ENCODE measurements at regions not wholly inside any gene's neighbourhood (a gene's known extent, or its start where the extent isn't known, plus 50 kb on each side); places are given as distances from the start of the nearest gene placed in this dataset.
"Not testable (repeated sequence)": the region's sequence is repeated elsewhere in the genome, so short reads cannot be mapped to it uniquely, and the experiment has no call there.

DNA sequence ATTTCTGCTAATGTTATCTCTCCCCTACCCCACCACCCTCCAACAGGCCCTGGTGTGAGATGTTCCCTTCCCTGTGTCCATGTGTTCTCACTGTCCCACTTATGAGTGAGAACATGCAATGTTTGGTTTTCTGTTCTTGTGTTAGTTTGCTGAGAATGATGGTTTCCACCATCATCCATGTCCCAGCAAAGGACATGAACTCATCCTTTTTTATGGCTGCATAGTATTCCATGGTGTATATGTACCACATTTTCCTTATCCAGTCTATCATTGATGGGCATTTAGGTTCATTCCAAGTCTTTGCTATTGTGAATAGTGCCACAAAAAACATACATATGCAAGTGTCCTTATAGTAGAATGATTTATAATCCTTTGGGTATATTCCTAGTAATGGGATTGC is 104.5 kb downstream of the ZNF33B start:
- DNase-seq = not testable (repeated sequence)

DNA sequence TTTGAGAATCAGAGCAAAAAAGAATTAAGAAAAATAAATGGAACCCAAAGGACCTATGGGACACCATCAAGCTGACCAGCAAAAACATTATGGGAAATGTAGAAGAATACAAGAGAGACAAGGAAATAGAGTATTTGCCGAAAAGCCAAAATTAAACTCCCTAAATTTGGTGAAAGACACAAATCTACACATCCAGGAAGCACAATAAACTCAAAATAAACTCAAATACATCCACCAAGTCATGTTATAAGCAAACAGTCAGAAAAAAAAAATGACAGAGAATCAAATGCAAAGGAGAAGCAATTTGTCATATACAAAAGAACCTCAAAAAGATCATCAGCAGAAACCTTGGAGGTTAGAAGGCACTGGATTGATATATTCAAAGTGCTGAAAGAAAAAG is 105.4 kb downstream of the ZNF33B start:
- no peak for DNase-seq

DNA sequence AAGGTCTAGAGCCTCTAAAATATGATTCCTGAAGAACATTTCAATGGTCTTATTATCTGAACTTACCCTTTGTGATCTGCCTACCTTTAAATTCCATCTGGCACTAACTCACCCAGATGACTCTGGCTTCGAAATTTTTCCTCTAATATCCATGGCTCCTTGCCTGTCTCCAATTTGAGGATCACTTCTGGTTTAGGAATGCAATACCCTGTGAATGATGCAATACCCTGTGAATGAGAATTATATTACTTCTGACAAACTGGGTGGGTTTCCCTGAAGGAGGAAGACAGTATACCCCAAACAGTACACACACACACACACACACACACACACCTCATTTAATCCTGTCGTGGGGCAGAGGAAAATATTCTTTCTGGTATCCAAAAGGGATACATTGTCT is 115.3 kb downstream of the ZNF33B start:
- no peak for DNase-seq

DNA sequence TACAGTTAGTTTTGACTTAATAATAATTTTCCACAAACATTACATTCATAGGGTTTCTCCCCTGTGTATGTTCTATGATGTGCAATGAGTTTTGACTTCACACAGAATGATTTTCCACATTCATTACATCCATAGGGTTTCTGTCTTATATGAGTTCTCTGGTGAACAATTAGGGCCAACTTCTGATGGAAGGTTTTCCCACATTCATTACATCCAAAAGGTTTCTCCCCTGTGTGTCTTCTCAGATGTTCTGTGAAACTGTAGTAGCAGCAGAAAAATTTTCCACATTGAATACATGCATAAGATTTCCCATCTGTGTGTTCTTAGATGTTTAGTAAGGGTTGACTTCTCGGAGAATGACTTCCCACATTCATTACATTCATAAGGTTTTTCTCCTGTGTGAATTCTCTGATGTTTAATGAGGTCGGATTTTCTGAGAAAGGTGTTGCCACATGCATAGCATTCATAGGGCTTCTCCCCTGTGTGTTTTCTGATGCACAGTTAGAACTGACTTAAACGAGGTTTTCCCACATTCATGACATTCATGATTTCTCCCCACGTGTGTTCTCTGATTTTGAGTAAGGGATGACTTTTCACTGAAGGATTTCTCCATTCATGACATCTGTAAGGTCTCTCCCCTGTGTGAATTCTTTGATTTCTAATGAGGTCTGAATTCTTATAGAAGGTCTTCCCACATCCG is 118.5 kb downstream of the ZNF33B start:
- DNase-seq = no peak

DNA sequence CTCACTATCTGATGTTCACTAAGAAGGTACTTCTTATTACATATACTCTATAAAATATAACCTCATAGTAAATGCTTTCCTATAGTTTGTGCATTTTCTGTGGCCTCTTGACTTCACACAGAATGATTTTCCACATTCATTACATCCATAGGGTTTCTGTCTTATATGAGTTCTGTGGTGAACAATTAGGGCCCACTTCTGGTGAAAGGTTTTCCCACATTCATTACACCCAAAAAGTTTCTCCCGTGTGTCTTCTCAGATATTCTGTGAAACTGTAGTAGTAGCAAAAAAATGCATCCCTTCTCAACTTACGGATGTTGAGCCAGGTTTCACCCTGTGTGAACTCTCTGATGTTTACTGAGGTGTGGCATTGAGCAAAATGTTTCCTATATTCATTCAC is 119.3 kb downstream of the ZNF33B start:
- no peak for DNase-seq

DNA sequence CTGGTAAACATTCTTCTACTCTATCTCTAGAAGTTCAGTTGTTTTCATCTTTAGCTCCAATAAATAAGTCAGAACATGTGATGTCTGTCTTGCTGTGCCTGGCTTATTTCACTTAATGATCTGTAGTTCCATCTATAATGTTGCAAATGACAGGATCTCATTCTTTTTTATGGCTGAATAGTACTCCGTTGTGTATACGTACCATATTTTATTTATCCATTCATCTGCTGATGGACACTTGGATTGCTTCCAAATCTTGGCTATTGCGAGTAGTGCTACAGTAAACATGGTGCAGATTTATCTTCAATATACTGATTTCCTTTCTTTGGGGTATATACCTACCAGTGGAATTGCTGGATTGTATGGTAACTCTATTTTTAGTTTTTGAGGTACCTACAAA is 124.4 kb downstream of the ZNF33B start:
- no peak for DNase-seq

DNA sequence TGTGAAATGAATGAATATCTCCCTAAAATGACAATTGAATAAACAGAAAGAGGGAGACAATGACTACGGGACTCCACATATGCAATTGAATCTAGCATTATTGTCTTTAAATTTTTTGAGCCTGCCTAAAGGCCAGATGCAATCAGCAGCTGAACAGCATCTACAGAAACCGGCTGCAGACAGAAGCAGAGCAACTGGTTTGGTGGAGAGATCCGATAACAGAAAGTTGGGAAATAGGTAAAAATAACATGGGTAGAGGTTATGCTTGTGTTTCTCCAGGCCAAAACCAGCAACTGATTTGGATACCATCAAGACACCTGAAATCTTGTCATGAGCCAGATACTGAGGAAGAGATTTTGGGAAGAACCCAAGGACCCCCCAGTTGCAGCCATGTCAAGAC is 146.6 kb downstream of the ZNF33B start:
- DNase-seq = no peak

DNA sequence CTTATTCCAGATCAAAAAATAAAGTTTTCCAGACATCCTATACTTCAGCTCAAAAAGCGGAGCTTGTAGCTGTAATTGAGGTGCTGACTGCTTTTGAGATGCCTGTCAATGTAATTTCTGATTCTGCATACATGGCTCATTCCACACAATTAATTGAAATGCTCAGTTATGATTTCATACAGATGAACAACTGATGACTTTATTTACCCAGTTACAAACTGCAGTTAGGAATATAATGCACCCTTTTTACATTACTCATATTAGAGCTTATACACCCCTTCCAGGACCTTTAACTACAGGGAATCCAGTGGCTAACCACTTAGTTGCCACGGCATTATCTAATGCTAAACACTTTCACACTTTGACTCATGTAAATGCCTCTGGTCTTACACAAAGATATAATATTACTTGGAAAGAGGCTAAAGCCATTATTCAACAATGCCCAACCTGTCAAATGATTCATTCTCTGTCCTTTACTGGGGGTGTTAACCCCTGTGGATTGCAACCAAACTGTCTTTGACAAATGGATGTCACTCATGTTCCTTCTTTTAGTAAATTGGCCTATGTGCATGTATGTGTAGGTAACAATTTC is 147.3 kb downstream of the ZNF33B start:
- no peak for DNase-seq

DNA sequence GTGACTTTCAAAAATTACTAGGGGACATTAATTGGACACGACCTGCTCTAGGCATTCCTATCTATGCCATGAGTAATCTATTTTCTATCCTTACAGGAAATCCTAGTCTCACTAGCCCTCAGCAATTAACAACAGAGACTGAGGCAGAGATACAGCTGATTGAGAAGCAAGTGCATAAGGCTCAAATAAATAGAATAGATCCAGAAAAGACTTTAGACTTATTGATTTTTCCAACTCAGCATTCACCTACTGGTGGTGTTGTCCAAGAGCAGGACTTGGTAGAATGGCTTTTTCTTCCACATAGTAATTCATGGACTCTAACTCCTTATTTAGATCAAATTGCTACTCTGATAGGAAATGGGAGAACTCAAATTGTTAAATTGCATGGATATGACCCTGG is 148.0 kb downstream of the ZNF33B start:
- no peak for DNase-seq

DNA sequence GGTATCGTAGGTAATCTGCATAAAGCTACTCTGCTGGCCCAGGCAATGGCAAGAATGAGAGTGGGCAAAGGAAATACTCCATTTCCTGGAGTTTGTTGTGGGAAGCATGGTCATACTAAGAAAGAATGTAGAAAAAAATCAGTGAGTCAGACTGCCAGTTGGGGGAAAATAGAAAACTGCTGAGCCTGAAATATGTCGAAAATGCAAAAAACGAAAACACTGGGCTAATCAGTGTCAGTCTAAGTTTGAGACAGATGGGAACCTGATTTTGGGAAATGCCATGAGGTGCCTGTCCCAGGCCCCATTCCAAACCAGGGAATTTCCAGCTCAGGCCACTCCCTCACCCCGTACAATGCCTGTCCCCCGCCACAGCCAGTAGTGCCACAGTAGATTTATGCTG is 150.0 kb downstream of the ZNF33B start:
- DNase-seq = no peak

DNA sequence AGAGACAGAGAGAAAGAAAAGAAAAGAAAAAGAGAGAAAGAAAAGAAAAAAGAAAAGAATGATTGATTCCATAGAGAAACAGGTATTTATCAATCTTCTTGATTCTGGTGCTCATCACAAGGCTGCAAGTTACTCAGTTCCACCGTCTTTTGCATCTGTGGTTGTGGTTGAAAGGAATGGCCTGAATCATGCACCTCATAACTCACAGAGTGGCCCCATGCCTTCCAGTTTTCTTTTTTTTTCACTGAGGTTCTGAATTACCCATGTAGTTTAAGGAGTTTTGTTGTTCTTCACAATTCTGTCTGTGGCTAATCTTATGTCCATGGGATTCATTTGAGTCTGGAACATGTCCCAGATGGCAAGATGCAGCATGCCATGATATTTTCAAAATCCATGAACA is 156.0 kb downstream of the ZNF33B start:
- no peak for DNase-seq

DNA sequence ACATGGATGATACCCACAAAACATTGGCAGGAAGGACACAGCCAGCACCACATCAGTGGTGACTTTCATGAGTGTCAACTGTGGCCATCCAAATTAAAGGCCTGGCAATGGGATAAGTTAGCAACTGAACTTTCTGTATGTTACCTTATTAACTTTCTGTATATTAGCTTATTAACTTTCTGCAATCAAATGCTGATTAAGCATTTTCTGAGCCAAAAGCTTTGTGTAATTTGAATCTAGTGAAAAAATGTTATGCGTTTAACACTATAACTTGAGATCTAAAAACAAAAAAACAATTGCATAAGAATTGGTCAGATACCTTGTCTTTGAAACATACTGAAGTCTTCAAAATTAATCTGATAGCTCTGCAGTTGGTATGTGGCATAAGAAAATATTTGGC is 159.3 kb downstream of the ZNF33B start:
- DNase-seq = no peak

DNA sequence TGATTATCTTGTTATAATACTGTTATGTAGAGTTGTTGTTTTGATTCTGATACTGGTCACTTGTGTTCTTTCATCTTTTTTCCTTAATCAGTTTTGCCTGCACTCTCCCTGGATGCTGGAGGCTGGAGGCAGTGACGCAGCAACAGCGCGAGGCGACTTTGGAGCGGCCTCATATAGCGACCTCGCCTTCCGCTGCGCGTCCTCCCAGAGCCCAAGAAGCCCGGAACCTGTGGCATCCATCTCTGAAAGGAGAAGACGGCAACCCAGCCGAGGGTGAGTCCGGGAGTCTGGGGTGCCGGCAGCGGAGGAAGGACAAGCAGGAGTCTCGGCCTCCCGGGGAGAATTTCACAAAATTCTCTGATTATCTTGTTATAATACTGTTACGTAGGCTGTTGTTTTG is 161.2 kb downstream of the ZNF33B start:
- no peak for DNase-seq

DNA sequence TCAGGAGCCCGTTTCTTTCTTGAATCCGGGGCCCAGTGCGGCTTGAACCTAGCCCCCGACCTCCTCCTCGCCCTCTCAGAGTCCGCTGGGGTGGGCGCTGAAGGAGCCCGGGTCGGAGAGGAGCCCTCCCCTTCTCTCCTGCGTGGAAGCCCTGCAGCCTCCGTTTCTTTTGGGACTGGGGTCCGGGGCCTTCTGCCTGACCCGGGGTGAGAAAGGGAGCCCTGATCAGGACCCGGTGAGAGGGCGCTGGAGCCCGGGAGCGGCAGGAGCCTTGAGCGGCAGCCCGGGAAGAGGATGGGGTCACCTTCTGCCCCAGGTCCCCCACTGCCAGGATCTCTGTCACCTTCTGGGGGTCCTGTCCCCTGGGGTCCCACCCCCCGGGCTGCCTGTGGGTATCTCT is 162.3 kb downstream of the ZNF33B start:
- DNase-seq = no peak

DNA sequence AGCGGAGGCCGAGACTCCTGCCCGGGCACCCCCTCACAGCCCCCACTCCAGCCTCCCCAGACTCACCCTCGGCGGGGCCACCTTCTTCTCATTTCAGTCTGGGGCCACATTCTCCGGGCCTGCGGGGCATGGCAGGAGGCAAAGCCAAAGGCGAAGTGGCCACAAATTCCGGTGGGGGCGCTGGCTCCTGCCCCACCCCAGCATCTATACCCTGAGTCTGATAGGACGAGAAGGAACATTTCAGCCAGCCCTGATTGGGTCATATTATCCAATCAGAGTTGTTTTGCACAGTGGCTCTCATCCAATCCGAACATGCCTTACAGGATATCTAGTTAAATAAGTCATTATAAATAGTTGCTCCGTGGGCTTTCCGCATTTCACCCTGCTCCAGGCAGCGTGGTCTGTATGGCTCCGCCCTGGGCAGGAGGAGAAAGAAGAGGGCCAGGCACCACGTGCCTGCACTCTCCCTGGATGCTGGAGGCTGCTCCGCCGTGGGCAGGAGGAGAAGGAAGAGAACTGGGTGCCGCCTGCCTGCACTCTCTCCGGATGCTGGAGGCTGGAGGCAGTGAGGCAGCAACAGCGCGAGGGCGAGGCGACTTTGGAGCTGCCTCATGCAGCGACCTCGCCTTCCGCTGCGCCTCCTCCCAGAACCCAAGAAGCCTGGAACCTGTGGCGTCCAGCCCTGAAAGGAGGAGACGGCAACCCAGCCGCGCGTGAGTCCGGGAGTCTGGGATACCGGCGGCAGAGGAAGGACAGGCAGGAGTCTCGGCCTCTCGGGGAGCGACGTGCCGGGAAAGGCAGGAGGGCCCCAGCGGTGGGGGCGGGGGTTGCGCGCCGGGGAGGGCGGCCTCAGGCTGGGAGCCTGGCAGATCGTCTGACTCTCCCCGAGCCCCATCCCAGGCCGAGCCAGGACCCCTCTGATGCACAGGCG is 162.9 kb downstream of the ZNF33B start:
- no peak for DNase-seq

DNA sequence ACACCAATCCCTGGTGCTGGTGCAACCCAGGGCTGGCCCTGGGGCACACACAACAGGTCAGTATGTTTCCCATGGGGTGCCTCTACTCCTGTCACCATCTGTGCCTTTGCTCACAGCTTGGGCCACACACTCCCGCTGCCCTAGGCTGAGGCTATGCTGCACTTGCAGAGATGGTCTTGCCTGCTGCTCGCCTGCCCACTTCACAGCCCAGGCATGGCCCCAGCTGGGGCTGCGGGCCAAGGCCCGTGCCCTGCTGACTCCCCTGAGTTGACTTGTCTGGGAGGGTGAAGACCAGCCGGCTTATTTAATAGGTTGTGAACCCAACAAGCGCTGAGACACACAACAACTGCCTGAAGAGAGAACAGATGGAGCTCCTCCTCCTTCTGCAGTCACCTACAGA is 184.1 kb downstream of the ZNF33B start:
- DNase-seq = no peak

DNA sequence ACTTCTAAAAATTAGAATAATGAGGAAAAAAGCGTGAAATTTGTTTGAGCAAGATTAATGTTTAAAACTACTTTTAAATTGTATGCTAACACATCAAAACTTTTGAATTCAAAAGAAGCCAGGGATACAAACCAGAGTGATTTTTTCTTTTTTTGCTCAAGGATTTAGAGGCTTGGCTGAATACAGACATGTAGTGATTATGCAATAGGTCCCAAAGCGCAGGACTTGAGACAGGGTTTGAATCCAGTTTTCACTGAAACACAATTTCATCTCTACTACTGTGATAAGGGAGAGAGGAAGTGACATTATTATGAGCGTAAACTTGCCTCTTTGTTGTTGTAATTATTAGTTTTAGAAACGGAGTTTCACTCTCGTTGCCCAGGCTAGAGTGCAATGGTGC is 207.3 kb downstream of the ZNF33B start:
- DNase-seq = no peak

DNA sequence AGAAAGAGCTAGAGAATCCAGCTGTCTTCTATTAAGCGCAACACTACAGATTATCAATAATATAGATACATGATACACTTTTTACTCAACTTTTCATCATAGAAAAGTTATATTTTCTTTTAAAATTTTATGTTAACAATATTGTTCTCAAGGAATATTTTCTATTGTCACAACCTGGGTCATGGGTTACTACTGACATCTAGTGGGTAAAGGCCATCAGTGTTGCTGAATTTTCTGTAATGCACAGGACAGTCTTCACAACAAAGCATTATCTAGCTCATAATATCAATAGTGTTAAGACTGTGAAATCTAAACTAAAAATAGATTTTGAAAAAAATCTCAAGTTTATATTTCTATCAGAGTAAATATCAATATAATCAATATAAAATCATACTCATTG is 209.8 kb downstream of the ZNF33B start:
- DNase-seq = peak; percentile 2

DNA sequence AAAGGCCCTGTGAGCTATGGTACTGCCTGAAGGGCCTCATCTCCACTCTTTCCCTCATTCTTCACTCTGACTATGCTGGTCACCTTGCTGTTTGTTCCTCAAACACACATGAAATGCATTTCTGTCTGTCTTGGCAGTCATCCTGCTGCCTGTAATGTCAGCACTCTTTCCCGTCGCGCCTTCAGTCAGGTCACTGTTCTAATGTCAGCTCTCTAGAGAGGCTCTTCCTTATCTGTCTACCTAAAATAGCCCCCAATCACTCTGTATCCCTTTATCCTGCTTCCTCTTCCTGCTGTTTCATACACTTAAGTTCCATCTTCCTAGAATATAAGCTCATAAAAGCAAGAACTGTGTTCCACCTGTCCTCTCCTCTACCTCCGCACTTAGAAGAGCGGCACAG is 215.5 kb downstream of the ZNF33B start:
- DNase-seq = no peak

DNA sequence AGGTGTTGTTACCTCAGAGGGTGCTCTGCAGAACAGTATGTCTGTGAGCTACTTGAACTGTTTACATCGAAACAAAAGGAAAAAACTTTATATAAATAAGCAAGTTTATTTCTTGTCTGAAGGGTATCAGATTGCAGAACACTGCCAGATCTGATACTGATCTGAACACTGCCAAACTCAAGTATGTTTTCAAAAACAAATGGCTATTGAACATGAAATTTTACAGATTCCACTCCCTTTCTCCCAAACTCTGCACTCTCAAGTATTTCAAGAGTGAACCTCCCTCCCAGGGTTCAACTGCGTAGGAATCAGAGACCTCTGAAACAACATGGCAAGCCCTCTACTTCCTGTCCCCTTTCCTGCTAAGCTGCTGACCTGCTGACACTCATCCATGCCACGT is 216.6 kb downstream of the ZNF33B start:
- no peak for DNase-seq

DNA sequence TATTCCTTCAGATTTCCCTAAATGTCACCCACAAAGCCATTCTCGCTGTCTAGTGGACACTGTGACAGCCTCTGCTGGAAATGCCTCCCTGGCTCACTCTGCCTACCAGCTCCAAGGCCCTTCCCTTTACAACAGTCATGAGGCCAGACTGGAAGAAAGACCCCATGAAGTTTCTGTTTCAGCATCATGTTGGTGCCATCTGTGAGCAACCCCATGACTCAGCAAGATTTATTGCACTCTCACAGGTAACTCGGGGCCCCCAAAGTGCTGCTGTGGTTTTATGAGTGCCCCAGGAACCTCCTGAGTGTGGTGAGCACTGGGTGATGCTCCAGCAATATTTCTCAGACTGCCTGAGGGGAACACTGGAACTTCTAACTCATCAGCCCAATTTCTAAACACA is 218.6 kb downstream of the ZNF33B start:
- no peak for DNase-seq

DNA sequence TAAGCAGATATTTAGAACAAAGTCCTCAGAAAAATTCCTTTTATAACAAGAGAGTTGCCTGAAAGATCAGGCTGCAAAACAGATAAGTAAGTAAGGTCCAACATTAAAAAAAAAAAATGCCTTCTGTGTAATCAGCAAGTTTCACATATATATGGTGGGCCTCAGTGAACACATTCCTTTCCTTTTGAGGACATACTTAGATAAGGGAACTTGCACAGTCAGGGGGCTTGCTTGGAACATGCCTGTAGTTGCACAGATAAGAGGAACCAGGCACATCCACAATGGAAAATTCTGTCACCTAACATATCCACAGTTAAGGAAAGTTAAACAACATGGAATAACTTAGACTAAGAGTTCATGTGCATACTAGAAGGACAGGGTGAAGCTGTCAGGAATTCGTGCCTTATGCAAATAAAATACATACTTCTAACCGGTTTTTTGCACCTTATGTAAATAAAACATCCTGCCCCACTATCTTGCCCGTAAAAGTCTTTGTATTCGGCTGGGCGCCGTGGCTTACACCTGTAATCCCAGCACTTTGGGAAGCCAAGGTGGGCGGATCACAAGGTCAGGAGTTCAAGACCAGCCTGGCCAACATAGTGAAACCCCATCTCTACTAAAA is 257.3 kb downstream of the ZNF33B start:
- no peak for DNase-seq

DNA sequence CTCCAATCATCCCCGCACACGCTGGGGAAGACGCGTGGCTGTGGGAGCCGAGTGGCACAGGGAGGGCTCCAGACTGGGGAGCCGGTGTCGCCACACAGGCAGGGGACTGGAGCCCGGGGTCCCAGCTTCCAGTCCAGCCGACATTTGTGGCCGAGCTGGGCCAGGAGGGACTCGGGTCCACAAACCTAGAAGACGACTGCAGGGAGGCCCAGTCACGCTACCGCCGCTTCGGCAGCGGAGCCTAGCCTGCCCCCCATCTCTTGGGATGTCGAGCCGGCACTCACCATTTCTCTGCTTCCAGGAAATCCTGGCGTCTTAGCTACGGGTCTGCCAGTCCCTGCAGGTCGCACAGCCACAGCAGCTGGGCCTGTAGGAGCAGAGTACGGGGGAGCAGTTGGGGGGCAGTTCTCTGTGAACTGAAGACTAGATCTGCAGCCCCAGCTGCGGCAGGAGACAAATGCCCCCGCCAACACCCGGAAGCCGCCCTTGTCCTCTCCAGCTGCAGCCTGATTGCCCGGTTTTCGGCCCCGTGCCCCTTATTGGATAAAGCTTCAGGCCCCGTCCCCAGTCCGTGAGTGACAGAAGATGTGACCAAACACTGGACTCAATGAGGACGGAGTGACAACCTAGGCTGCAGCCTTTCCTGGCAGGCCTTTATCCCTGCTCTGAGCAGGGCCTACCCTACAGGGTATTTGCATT is 270.7 kb downstream of the ZNF33B start:
- DNase-seq = peak; percentile 10
